H9 (cell line): ENCODE measurements at regions not wholly inside any gene's neighbourhood (a gene's known extent, or its start where the extent isn't known, plus 50 kb on each side); places are given as distances from the start of the nearest gene placed in this dataset.
A peak's percentile ranks its signal among the peaks of the same experiment; 100 is the strongest.

ENCODE experiments used
- DNase-seq: peaks from one replicate; pipeline ENCODE4 v3.0.0-alpha.2; 2017
- H2AFZ ChIP-seq: one replicate; pipeline ENCODE4 v1.6.1; 2013; ENCODE audit warnings: mild to moderate bottlenecking, low read length, control low read depth, moderate library complexity
- H2AK5ac ChIP-seq: 2 replicates; pipeline ENCODE4 v1.6.1; 2013; ENCODE audit warnings: low read length, control low read depth, mixed read lengths; ENCODE audit not compliant: insufficient read length
- H2BK120ac ChIP-seq: one replicate; pipeline ENCODE4 v1.6.1; 2013; ENCODE audit warnings: low read depth, mild to moderate bottlenecking, low read length, control low read depth, inconsistent platforms; ENCODE audit not compliant: poor library complexity, severe bottlenecking
- H2BK12ac ChIP-seq: 2 replicates; pipeline ENCODE4 v1.6.1; 2013; ENCODE audit warnings: low read length, control low read depth, mixed read lengths, low read depth; ENCODE audit not compliant: insufficient read length
- H2BK15ac ChIP-seq: 2 replicates; pipeline ENCODE4 v1.6.1; 2013; ENCODE audit warnings: low read depth, low read length, control low read depth
- H2BK20ac ChIP-seq: one replicate; pipeline ENCODE4 v1.6.1; 2013; ENCODE audit warnings: low read depth, mild to moderate bottlenecking, low read length, control low read depth, inconsistent platforms; ENCODE audit not compliant: poor library complexity, severe bottlenecking
- H2BK5ac ChIP-seq: 2 replicates; pipeline ENCODE4 v1.6.1; 2013; ENCODE audit warnings: low read length, control low read depth, mixed read lengths; ENCODE audit not compliant: insufficient read length
- H3K14ac ChIP-seq: 2 replicates; pipeline ENCODE4 v1.6.1; 2013; ENCODE audit warnings: low read length, control low read depth; ENCODE audit not compliant: insufficient read depth
- H3K18ac ChIP-seq: 2 replicates; pipeline ENCODE4 v1.6.1; 2013; ENCODE audit warnings: low read depth, mild to moderate bottlenecking, mixed read lengths, low read length, control low read depth; ENCODE audit not compliant: insufficient read length
- H3K23ac ChIP-seq: 2 replicates; pipeline ENCODE4 v1.6.1; 2013; ENCODE audit warnings: low read length, control low read depth, mixed read lengths, low read depth; ENCODE audit not compliant: insufficient read length
- H3K23me2 ChIP-seq: 2 replicates; pipeline ENCODE4 v1.6.1; 2013; ENCODE audit warnings: low read depth, mild to moderate bottlenecking, mixed read lengths, low read length, control low read depth; ENCODE audit not compliant: insufficient read length, poor library complexity, severe bottlenecking
- H3K27ac ChIP-seq: 2 replicates; pipeline ENCODE4 v1.5.1; 2013; ENCODE audit warnings: low read length, control low read depth, mixed read lengths, low read depth; ENCODE audit not compliant: insufficient read length
- H3K27me3 ChIP-seq: 2 replicates; pipeline ENCODE4 v1.6.1; 2013; ENCODE audit warnings: low read length, control low read depth, inconsistent platforms; ENCODE audit not compliant: insufficient read depth
- H3K4ac ChIP-seq: 2 replicates; pipeline ENCODE4 v1.6.1; 2013; ENCODE audit warnings: low read depth, mild to moderate bottlenecking, control low read depth, inconsistent platforms, low read length, moderate library complexity
- H3K4me1 ChIP-seq: 2 replicates; pipeline ENCODE4 v1.6.1; 2013; ENCODE audit warnings: low read length, control low read depth, inconsistent platforms; ENCODE audit not compliant: insufficient read depth
- H3K4me2 ChIP-seq: 2 replicates; pipeline ENCODE4 v1.6.1; 2013; ENCODE audit warnings: low read length, control low read depth, mixed read lengths; ENCODE audit not compliant: insufficient read length, insufficient read depth
- H3K56ac ChIP-seq: 2 replicates; pipeline ENCODE4 v1.6.1; 2013; ENCODE audit warnings: low read depth, mild to moderate bottlenecking, mixed read lengths, low read length, control low read depth; ENCODE audit not compliant: insufficient read length
- H3K79me1 ChIP-seq: 2 replicates; pipeline ENCODE4 v1.6.1; 2013; ENCODE audit warnings: low read depth, mild to moderate bottlenecking, moderate library complexity, low read length, control low read depth, inconsistent platforms; ENCODE audit not compliant: insufficient read depth, poor library complexity, severe bottlenecking
- H3K79me2 ChIP-seq: 2 replicates; pipeline ENCODE4 v1.6.1; 2013; ENCODE audit warnings: low read length, control low read depth, inconsistent platforms; ENCODE audit not compliant: insufficient read depth
- H3K9ac ChIP-seq: 2 replicates; pipeline ENCODE4 v1.6.1; 2013; ENCODE audit warnings: low read length, control low read depth, mixed read lengths; ENCODE audit not compliant: insufficient read length; ENCODE audit errors: extremely low read depth
- H3K9me3 ChIP-seq: one replicate; pipeline ENCODE4 v1.6.1; 2013; ENCODE audit warnings: low read depth, low read length, inconsistent platforms; ENCODE audit not compliant: control insufficient read depth
- H3T11ph ChIP-seq: one replicate; pipeline ENCODE4 v1.6.1; 2013; ENCODE audit warnings: mild to moderate bottlenecking, low read length, control low read depth, inconsistent platforms
- H4K20me1 ChIP-seq: one replicate; pipeline ENCODE4 v1.6.1; 2013; ENCODE audit not compliant: control insufficient read depth, insufficient read length, insufficient read depth
- H4K5ac ChIP-seq: 2 replicates; pipeline ENCODE4 v1.6.1; 2013; ENCODE audit warnings: low read depth, mild to moderate bottlenecking, mixed read lengths, low read length, control low read depth; ENCODE audit not compliant: insufficient read length
- H4K8ac ChIP-seq: replicated peaks from 2 replicates; pipeline ENCODE4 v1.6.1; 2013; ENCODE audit warnings: low read length, control low read depth, mixed read lengths, low read depth; ENCODE audit not compliant: insufficient read length
- H4K91ac ChIP-seq: 2 replicates; pipeline ENCODE4 v1.6.1; 2013; ENCODE audit warnings: low read depth, mild to moderate bottlenecking, moderate library complexity, mixed read lengths, low read length, control low read depth; ENCODE audit not compliant: insufficient read length
- H3K27ac Mint-ChIP-seq, 3 experiments: 2 replicates in 2 of 3; 3 replicates in 1 of 3; pipeline ENCODE4 v1.8.0; 2020 to 2021; ENCODE audit warnings: mixed read lengths in 3 of 3, mild to moderate bottlenecking in 1 of 3, moderate library complexity in 1 of 3
- H3K27me3 Mint-ChIP-seq: 2 replicates; pipeline ENCODE4 v1.8.0; 2021; ENCODE audit warnings: low read depth, mild to moderate bottlenecking, moderate library complexity, mixed read lengths
- H3K36me3 Mint-ChIP-seq, 3 experiments: 2 replicates in 2 of 3; 3 replicates in 1 of 3; pipeline ENCODE4 v1.8.0; 2020 to 2021; ENCODE audit warnings: low read depth in 3 of 3, mixed read lengths in 3 of 3; ENCODE audit not compliant: insufficient read depth in 1 of 3
- H3K4me1 Mint-ChIP-seq, 2 experiments: 2 replicates each; pipeline ENCODE4 v1.8.0; 2020; ENCODE audit warnings: mixed read lengths in 2 of 2
- H3K4me3 Mint-ChIP-seq, 2 experiments: 2 replicates in 1 of 2; 3 replicates in 1 of 2; pipeline ENCODE4 v1.8.0; 2020 to 2021; ENCODE audit warnings: mild to moderate bottlenecking in 2 of 2, mixed read lengths in 2 of 2, moderate library complexity in 1 of 2
- H3K9me3 Mint-ChIP-seq, 2 experiments: 2 replicates in 1 of 2; 3 replicates in 1 of 2; pipeline ENCODE4 v1.8.0; 2020; ENCODE audit warnings: mild to moderate bottlenecking in 2 of 2, mixed read lengths in 2 of 2, moderate library complexity in 1 of 2
- CTCF ChIP-seq: fragments of 200-600 bp; sonication (generic); conservative IDR thresholded peaks from 3 replicates; pipeline ENCODE4 v1.8.0; 2021; ENCODE audit warnings: antibody characterized with exemption, mild to moderate bottlenecking
- WGBS: extraction: QIAGEN DNeasy Blood & Tissue Kit; methylation state at CpG from one replicate; pipeline ENCODE4 v1.1.7; 2013; ENCODE audit warnings: missing lambda C conversion rate, low lambda C conversion rate, mixed read lengths; ENCODE audit not compliant: insufficient read length; ENCODE audit errors: extremely low coverage; 5-methylcytosine and 5-hydroxymethylcytosine counted together

- Histone ChIP-seq H3K23me2 (no peaks in the 10 kb centered on the region), H3K79me1 (no peaks in the 10 kb centered on the region), H3K4ac (no peak overlapping the region), H3K4me2 (no peak overlapping the region), H4K20me1 (no peaks in the 10 kb centered on the region), H3K56ac (no peak overlapping the region), H3K27ac (no peak overlapping the region), H3T11ph (no peak overlapping the region), H4K91ac (no peak overlapping the region), H2BK120ac (no peak overlapping the region), H3K14ac (no peak overlapping the region), H3K9me3 (no peaks in the 10 kb centered on the region), H3K27me3 (no peaks in the 10 kb centered on the region), H2AK5ac (no peak overlapping the region), H3K4me1 (no peaks in the 10 kb centered on the region; the same call in 1 of the 2 replicates), H4K5ac (no peak overlapping the region), H2BK20ac (no peak overlapping the region), H2BK5ac (no peak overlapping the region), H2BK15ac (no peak overlapping the region), H4K8ac (no peak overlapping the region), H3K23ac (no peak overlapping the region), H3K79me2 (no peaks in the 10 kb centered on the region), H3K9ac (no peak overlapping the region), H3K18ac (no peak overlapping the region), H2BK12ac (no peak overlapping the region), H2AFZ (no peak overlapping the region)
- Mint-ChIP-seq H3K36me3 (no peaks in the 10 kb centered on the region), H3K4me3 (no peak overlapping the region), H3K27ac (peak overlapping the region in 1 of 3 experiments; percentile 62; a peak in 1 of 7 replicates), H3K9me3 (no peaks in the 10 kb centered on the region), H3K27me3 (no peaks in the 10 kb centered on the region), H3K4me1 (peaks cover 11 to 15% of the 10 kb centered on the region in 2 experiments)
- DNase-seq, result peak; percentile 40
- TF ChIP-seq CTCF, result peak; percentile 76
- WGBS, result no CpG with 5 or more reads among the region's 3 CpGs
These were observed 215.3 kb upstream of the CTSO start for GRCh38 chr4:156169011-156169410.
